HG03139 (cell line): ENCODE measurements at regions not wholly inside any gene's neighbourhood (a gene's known extent, or its start where the extent isn't known, plus 50 kb on each side); places are given as distances from the start of the nearest gene placed in this dataset.
"Not testable (repeated sequence)": the region's sequence is repeated elsewhere in the genome, so short reads cannot be mapped to it uniquely, and the experiment has no call there.

Experiments
- ATAC-seq: cut with Tn5 transposase; IDR thresholded peaks from one replicate; pipeline ENCODE4 v1.9.1; 2021; ENCODE audit not compliant: unreplicated experiment

DNA sequence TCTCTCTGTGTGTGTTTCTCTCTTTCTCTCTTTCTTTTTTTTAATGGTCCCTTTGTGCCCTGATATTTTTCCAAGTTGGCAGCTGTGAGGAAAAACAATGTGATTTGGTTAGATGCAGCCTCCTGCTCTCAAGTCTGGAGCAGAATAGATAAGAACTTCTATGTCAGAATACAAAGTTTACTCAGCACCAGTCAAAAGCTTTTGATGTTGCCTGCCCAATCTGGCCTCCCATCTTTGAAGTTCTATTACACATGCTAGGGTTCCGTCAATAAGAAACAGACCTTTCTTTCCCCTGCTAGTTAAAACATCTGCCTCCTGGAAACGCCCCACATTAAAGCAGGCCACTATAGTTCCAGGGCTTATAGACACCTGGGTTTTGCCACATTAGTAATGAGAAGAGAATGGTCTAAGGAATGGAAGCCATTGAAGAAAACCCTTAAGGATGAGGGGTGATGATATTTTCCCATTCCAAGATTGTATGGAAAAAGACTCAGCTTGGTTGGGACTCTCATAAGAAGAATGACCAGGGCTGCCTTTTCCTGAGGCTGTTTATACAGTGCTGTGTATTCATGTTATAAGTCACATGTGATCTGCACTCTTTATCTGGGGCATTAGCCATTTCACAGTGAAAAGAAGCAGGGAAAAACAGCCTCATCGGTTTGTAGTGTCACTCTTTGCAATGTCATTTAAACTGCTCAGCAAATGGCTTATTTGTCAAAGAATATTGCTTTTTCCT, 414.7 kb upstream of the PROX1 start:
- no peak for ATAC-seq

DNA sequence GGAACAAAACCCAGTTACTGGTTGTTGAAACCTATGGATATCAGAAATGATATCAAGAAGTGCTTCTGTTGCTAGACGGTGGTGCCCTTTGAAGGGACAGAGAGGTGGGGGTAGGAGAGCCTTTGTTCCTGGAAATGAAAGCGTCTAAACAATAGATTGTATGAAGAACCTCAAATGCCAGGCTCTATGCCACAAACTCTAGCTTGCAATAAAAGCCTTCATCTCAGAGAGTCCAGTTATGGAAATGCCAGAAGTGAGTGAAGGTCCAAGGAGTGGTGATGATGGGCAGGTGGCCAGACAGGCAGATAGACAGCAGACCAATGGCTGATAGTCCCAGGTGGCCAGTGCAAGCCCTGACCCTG, 414.1 kb upstream of the PROX1 start:
- ATAC-seq, result no peak

DNA sequence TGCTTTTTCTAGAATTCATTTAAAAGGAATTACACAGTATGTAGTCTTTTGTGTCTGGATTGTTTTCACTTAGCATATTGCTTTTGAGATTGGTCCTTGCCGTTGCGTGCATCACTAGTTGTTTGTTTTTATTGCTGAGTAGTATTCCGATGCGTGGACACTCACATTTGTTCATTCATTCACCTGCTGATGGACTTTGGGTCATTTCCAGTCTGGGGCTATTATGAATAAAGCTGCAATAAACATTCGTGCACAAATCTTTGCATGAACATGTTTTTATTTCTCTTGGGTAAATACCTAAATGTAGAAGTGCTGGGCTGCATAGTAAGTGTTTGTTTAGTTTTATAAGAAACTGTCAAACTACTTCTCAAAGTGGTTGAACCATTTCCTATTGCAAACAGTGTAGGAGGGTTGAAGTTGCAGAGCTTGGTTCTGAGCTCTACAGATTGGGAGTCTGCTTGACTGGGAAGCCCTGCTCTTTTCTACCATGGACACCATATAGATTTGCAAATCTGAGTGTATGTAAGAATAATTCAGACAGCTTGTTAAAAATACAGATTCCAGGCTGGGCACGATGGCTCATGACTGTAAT, 404.7 kb upstream of the PROX1 start:
- no peak for ATAC-seq

DNA sequence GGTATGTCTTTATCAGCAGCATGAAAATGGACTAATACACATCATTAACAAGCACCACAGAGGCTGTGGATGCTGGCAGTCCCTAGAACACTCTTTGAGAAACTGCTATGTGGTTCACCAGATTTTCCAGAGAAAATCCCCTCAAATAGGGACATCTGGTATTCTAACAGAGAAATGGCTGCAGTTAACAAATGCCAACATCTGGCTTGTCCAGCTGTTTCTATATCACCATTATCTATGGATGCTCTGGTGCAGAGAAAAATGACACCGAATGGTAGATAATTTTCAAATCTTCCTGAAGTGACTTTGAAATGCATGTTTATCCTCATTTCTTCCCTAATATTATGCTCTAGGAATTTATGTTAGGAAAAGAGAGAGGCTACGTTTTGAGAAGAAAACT, 403.5 kb upstream of the PROX1 start:
- ATAC-seq, result no peak

DNA sequence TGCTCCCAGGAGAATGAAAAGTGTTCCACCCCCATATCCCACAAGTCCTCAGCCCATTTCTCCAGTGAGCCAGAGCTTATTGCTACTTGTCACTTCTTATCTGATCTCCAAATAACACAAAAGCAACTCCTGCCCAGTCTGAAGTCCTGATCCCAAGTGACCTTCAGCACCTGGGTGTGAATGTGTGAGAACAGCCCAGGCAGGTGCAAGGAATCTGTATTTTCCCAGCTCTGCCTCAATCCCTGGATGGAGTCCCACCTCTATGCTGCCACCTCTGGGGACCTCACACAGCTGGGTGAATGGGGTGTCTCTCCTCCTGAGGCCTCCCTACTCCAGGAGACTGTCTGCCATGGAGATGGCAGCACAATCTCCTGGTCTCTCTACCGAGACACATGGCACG, 402.4 kb upstream of the PROX1 start:
- ATAC-seq, result no peak

DNA sequence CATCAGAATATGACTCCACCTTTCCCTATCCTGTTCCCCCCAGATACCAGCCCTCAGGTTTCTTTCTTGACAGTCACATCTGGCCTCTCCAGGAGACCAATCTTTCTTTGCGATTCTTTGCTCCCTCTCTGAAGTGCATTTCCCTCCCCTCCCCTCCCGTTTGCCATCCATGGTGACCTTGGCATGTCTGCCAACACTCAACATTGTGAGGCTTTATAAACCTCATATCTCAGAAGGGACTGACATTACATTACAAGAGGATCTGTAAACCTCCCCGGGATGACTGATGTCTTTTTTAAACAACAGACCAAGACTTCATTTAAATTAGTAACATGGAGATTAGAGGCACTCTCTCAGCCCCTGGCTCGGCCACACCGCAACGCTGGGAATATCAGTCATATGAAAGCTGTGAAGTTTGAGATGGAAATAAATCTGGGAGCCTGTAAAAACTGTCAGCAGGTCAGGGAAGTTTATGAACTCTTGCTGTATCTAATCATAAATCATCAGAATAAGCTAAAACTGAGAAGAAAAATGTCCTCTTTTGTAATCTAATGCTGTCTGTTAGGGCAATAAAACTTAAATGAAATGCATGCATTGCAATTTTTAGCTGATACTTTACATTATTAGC, 401.7 kb upstream of the PROX1 start:
- no peak for ATAC-seq

DNA sequence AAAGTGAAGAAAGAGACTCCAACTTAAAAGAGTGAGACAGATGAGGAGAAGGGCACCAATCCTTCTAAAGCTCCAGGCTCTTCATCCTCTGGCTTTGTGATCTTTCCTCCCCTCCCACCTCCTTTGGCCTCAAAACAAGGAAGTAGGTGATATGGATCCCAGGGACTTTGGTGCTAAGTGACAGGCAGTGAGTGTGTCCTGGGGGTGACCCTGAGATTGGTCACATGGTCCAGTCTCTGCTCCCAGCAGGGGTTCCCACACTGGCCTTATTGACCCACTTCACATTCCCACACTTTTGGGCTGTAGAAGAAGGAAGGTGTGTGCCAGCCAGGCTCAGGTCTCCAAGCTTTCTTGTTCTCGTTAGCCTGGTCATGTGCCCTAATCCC, 401.2 kb upstream of the PROX1 start:
- no peak for ATAC-seq

DNA sequence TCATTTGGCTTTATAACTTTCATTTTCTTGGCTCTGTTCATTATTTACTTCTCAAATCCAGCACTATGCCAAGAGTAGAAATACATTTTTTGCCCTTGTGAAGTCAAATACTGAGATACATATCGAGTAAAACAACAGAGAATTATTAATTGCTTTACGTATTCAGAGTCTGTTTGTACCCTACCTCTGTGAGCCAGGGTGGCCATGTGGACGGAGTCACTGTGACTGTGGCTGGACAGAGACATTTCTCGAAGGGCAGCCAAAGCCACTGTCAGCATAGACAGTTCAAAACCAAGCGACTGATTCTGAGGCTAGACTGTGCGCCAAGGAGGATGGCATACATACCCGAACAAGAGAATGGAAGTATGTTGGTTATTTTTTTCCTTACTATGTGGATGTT, 391.0 kb upstream of the PROX1 start:
- ATAC-seq, result no peak

DNA sequence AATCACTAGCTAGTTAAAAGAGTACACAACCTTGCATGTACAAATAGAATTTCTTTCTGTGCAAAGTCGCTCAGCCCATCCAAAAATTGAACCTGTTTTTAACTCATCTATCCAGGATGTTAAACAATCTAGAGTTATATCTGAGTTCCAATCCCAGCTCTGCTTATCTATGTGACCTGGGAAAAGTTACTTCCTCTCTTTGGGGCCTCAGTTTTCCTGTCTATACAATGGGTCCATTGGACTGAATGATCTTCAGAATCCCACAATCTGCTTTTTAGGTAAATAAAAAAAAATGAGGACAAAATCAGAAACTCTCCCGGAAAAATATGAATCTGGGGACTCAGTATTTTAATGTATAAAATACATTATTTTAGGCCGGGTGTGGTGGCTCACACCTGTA, 389.5 kb upstream of the PROX1 start:
- ATAC-seq, result no peak

DNA sequence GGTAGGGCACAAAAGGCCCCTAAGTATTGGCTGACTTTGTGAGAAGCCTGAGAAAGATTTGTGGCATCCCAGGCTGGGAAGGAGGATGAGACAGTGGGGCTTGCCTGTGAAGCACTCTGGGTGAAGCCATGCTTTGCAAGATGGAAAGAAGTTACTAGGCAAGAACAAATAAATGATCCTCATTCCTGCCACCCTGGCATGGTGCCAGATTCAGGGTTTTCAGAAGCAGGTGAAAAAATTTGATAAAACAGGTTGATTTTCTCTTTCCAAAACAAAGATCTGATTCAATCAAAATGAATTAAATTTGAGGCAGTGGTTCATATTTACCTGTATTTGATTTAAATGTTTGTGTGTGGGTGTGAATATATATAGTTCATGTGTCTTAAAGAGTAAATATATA, 386.9 kb upstream of the PROX1 start:
- no peak for ATAC-seq

DNA sequence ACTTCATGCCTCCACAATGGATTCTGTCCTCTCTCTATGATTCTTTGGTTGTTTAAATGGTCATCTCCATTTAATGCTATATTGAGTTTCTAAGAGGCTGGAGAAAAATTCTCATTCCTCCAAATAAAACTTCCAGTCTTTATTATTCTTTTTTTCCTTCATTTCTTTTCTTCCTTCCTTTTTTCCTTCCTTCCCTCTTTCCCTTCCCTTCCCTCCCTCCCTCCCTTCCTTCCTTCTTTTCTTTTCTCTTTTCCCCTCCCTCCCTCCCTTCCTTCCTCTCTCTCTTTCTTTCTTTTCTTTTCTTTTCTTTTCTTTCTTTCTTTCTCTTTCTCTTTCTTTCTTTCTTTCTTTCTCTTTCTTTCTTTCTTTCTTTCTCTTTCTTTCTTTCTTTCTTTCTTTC, 386.1 kb upstream of the PROX1 start:
- ATAC-seq, result not testable (repeated sequence)

DNA sequence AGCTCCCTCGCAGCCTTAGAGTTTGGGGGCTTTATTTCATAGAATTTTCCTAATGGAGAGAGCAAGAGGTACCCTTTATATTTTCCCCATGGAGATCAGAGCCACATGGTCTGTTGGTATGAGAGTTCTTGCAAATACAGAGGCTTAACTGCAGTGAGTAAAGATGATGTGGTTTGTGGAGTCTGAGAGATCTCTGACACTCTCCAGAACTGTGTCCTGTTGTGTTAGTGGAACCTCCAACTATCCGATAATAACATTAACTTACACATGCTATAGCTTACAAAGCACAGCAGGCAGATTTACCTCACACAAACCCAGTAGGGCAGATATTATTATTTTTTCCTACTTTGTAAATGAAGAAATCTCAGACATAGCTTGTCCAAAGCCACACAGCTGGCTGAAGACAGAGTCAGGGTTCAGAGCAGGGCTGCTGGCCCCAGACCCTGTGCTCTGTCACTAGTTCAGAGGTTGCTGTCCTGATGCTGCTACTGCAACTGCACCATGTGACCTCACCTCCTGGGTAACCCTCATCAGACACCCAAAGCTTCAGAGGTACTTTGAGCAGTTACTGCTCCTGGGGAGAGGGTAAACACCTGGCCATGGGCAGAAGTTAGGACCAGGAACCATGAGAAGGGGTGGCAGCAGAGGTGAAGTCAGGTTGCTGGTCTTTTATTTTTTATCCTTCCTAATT, 384.8 kb upstream of the PROX1 start:
- no peak for ATAC-seq

DNA sequence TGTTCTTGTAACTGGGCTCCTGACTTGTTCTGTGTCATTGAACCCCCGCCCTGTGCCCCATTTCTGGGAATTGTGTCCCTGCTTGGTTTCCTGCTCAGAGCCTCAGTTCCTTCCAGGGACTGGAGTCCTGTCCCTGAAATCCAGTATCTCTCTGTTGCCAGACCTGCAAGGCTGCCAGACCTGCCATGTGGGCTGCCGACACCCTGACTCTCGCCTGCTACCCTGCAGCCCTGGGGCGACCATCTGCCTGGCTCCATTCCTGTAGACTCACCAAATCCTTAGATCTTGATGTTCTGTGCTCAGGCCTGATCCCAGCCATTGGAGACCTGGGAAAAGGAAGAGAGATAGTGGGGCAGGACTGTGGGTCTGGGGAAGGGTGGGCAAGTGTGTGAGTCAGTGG, 383.3 kb upstream of the PROX1 start:
- no peak for ATAC-seq

DNA sequence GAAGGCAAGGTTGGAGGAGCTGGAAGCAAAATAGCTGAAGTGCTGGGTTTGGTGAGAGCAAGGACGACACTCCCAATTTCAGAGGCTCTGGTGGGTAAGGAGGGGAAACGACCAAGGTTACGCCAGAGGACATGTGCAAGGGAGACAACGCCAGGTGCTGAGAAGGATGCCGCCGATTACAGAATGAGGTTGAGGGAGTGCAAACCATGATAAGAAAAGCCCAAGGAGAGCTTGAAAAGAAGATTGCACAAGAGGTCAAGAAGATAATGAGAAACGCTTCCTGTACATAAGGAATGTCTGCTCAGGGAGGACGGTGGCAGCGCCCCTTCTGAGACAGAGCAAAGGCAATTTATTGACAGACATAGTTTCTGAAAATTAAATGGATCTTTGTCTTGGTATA, 382.0 kb upstream of the PROX1 start:
- no peak for ATAC-seq

DNA sequence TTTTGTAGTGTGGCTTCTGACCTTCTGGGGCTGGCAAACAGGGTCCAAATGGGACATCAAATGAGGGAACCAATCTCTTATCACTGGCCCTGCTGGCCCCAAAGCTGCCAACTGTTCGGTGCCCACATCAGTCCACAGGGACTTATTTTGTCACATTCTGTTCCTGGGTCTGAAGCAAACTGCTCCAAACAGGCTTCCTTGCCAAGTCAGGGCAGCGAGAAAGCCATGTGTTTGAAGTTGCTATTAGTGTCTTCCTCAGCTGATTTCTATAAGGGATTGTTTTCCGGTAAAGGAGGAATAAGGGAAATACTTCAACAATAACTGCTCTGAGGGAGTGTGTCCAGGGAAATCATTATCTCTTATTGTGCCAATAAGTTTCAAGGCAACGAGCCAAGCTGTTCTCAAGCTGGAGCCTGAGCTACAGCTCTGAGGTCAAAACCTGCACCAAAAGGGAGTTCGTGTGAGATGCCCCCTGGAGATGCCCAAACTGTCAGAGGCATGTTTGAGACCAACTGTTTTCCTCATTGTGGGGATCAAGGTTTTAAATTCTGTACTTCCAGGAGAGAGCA, 381.4 kb upstream of the PROX1 start:
- no peak for ATAC-seq

DNA sequence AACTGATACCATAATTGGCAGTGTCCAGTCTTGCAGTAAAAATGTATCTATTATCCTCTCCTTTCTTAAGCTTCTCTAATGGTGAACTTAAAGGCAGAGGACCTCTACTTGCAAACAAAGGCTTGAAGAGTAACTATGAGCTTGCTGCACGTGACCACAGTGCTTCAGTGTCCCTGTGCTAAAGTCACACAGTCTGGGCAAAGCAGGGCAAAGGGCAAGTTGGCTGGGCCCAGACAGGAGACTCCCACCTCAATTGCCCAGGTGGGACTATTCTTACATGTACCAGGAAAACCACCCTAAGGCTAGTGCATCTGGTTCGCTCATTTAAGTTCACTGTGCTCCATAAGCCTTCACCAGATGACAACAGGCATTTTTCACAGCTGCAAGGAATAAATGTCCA, 374.2 kb upstream of the PROX1 start:
- no peak for ATAC-seq

DNA sequence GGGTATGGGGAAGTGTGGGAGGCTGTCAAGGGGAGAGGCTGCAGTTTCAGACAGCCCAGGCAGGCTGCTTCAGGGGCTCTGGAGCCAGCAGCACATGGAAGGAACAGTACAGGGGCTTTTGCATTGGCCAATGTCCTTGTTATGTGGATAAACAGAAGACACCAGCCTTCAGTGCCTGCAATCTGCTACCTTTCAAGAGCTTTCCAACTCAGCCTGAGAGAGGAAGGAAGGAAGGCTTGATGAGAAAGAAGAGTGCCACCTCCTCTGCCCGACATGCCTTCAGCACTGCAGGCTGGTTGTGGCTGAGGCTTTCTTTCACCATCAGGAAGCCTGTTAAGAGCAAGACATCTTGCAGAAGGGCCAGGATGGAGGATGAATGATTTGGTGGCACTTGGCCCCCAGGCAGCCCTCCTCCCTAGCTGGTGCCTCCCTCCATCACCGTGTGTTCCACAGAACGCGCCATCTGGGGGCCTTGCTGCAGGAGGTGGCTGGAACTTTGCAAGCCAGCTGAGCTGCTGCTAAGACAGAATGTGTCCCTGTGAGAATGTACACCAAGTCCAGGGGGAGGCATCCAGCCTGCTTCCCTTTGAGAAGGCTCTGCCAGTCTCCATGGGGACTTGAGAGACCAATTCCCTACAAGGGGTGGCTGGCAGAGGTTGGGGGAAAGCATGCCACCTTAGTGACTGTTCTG, 372.4 kb upstream of the PROX1 start:
- ATAC-seq, result no peak

DNA sequence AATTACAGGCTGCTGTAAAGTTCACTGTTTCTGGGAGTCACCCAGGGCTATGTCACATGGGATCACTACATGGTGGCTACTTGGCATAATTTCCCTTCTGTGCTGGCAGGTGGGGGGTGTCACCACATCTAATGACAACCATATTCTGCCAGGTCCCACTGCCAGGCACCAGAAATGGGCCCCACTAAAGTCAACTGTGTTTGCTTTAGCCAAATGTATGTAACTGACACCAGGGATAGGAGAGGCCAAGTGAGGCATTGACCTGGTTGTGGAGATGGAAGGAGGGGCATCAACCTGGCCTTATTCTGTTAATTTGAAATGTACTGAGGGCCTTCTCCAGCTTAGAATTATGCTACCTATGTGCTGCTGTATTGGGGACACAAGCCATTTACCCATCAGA, 370.6 kb upstream of the PROX1 start:
- no peak for ATAC-seq

DNA sequence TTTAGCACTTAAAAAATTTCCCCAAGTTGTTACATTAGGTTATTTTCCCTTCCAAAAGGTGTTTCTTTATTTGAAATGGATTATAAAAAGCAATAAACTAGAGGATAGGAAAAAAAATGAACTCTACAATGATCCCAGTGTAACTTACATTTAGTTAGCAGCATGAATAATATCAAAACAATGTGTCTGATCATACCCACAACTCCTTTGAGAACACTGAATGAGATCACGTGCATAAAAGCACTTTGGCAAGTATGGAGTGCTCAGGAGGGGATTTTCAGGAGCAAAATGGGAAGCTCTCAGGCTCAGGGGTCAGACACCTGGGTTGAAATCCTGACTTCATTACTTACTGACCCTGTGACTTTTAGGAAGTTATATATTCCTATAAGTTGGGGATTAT, 369.7 kb upstream of the PROX1 start:
- ATAC-seq, result no peak

DNA sequence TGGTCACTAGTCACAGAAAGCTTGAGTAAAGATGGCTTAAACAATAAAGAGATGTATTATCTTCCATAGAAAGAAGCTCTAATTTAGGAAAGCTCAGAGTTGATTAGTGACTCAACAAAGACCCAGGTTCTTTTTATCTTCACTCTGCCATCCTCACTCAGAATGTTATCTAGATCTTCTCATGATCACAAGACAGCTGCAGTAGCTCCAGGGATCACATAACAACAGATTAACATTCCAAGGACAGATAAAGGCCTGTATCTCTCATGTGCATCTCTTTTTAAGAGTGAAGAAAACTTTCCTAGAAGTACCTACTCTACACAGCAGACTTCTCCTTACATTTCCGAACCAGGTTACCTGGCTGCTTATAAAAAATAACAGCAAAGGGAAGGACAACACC, 368.7 kb upstream of the PROX1 start:
- no peak for ATAC-seq

DNA sequence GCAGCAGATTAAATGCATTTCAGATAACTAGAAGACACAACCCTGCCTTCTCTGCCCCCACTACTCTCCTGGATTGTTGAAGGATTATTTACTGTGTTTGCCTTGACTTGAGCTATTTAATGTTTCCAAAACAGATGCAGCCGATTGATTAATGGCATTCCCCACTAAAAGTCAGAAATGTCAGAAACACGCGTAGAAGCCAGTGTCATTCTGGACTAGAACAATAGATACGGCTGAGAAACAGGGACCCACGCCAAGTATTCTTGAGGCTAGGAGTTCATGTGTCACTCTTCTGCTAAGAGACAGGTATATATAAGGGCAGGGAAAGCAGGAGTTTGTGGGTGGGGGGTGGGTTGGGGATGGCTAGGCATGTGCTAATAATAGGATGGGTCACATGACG, 366.7 kb upstream of the PROX1 start:
- ATAC-seq, result no peak
